RPMI8226 (cell line): ENCODE measurements at regions not wholly inside any gene's neighbourhood (a gene's known extent, or its start where the extent isn't known, plus 50 kb on each side); places are given as distances from the start of the nearest gene placed in this dataset.
"Not testable (repeated sequence)": the region's sequence is repeated elsewhere in the genome, so short reads cannot be mapped to it uniquely, and the experiment has no call there.

Experiments
- DNase-seq: peaks from one replicate; pipeline ENCODE4 v3.0.0-alpha.2; 2015

DNA sequence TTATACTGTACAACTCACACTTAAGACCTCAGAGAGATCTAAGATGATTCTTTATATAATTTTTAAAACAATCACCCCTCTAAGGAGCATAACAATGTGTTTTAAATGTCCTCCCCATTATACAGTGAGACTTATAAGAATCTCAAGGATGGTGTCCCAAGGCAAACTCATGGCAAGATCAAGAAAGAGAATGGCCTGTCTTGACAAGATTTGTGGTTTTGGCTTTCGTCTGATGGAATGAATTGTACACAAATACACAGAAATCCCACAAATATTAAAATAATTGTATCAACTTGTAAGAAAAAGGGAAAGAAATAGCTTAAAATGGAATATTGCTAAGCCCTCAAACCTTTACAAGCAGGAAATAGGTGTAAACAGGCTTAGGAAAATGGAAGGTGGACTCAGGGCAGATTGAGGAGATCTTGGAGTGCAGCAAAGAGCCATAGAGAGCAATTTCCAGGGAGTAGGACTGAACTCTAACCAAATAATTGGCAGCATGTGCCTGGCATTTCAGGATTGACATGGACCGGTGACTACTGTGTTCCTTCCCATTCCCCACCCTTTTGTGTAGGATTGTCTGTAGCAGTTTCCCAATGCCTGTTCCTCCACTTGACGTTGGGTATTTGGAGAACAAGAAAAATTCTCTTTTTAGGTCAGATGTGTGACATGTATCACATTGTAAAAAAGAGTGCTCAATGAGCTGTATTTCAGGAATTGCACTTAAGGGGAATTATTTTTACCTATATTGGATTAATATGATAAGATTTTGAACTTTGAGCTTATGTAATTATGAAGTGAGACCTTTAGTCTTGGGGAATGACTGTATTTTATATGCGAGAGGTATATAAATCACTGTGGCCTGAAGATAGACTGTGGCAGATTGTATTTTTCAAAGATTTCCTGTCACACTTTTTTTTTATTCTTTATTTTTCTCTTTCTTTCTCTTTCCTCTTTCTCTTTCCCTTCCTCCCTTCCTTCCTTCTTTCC, 317.8 kb upstream of the SLITRK3 start:
- DNase-seq, result no peak

DNA sequence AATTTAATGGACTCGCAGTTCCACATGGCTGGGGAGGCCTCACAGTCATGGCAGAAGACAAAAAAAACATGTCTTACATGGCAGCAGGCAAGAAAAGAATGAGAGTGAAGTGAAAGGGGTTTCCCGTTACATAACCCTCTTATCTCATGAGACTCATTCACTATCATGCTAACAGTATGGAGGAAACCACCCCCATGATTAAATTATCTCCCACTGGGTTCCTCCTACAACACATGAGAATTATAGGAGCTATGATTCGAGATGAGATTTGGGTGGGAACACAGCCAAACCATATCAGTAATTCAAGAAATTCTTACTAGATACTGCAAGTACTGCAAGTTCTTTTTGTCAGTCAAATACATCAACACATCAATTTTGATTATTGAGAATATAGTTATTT, 311.4 kb upstream of the SLITRK3 start:
- no peak for DNase-seq

DNA sequence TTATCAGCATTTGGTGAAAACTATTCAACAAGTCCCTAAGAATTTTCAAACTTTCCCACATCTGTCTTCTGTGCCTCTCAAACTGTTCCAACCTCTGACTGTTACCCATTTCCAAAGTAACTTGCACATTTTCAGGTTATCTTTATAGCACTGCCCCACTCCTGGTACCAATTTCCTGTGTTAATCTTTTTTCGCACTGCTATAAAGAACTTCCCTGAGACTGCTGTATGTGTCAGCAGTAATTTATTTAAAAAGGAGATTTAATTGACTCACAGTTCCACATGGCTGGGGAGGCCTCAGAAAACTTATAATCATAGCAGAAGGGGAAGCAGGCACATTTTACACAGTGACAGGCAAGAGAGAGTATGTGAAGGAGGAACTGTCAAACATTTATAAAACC, 310.9 kb upstream of the SLITRK3 start:
- no peak for DNase-seq

DNA sequence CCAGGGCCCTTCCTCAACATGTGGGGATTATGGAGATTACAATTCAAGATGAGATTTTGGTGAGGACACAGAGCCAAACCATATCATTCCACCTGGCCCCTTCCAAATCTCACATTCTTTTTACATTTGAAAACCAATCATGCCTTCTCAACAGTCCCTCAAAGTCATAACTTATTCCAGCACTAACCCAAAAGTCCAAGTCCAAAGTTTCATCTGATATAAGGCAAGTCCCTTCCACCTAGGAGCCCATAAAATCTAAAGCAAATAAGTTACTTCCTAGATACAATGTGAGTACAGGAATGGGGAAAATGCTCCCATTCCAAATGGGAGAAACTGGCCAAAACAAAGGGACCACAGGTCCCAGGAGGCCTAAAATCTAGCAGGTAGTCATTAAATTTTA, 309.5 kb upstream of the SLITRK3 start:
- DNase-seq, result no peak

DNA sequence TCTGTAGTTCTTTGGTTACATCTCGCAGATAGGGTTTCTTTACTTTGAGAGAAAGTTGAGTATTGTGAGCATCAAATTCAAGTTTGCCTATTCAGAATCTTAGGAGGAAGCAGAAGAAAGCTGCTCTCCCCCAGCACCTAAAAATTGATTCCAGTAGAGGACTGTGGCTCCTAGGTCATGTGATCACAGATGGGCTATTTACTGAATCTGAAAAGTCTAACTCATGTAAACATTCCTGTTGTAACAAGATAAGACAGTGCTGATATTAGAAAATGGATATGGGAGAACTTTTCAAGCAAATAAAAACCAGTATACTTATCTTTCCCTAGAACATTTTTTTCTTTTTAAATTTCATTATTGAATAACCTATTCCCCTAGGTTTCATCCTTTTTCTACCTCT, 308.4 kb upstream of the SLITRK3 start:
- DNase-seq, result no peak

DNA sequence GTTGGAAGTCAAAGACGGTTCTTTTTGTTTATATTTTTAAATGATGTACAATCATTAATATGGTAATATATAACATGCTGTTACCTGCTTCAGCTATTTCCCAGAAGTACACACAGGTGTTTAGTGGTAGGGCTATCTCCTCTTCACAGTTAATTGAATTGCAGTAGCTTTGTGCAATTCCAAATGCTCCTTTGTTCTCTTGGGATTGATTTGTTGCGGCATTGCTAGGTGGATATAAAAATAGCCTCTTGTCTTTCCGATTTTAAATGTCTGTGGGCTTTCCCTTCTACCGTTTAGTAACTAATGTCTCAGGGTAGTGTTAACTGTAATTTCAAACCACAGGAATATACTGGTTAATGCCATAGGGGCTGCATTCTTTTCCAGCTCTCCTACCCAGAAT, 307.6 kb upstream of the SLITRK3 start:
- DNase-seq, result no peak

DNA sequence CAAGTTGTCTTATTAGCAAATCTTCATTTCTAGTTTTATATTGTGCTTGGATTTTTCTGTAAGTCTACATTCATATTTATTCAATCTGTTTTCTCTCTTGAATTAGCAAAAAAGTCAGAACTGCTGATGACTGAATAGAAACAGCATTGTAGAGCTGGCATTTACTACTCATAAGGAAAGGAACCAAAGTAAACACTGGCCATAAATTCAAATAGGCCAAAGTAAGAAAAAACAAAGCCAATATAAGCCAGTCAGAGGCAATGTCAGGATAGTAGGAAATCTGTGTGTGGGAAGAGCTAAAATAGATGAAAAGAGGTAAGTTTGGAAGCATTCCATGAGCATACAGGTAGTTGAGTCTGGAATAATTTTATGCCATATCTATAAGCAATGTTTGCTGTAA, 307.2 kb upstream of the SLITRK3 start:
- no peak for DNase-seq

DNA sequence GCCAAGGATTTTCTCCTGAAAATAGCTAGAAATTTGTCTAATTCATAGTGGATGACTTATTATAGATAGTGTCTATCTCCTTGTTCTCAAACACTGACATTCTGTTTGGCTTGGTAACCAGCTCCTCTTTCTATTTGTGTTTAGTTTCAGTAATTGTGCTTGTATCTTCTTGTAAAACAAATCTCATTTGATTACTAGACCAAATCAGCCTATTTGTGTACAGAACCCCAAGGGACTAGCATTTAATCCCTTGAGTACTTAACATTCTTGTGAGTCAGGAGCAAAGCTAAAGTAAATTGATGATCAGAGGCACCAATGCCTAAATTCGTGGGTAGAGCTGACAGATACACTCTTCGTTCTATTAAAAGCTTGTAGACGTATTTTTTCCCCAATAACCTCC, 306.5 kb upstream of the SLITRK3 start:
- no peak for DNase-seq

DNA sequence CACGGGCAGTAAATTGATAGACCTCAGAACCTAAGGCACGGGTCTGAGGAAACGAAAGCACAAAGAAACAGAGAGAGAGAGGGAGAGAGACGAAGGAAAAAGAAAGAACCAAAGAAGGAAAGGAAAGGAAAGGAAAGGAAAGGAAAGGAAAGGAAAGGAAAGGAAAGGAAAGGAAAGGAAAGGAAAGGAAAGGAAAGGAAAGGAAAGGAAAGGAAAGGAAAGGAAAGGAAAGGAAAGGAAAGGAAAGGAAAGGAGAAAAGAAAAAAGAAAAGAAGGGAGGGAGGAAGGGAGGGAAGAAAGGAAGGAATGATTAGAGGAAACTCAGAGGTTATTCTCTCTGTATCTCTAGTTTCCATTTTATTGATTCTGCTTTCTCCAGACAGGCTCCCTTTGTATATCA, 302.6 kb upstream of the SLITRK3 start:
- DNase-seq, result not testable (repeated sequence)

DNA sequence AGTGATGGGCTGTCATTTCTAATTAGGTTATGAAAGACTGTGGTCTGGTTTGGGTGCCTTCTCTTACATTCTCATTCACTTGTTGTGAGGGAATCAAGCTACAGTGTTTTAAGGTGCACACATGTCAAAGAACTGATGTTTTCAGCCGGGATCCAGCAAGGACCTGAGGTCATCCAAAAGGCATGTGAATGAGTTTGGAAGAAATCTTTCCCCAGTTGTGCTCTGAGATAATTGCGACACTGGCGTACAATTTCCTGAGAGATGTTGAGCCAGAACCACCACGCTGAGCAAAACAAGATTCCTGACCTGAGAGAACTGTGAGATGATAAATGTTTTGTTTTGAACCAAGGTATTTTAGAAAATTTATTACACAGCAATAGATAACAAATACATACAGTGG, 295.3 kb upstream of the SLITRK3 start:
- no peak for DNase-seq

DNA sequence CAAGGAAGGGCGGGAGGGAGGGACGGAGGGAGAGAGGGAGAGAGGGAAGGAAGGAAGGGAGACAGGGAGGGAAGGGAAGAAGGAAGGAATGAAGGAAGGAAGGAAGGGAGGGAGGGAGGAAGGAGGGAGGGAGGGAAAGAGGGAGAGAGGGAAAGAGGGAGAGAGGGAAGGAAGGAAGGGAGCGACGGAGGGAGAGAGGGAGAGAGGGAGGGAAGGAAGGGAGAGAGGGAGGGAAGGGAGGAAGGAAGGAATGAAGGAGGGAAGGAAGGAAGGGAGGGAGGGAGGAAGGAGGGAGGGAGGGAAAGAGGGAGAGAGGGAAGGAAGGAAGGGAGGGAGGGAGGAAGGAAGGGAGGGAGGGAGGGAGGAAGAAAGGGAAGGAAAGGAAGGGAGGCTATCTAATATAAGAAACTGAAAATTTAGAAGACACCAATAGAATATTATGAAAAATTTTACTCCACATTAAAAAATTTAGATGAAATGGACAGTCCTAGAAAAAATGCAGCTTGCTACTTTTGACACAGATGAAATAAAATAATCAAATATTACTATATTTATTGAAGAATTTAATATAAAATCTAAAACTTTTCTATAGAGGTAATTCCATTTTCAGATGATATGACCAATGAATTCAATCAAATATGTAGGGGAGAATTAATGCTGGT, 280.3 kb upstream of the SLITRK3 start:
- DNase-seq, result no peak

DNA sequence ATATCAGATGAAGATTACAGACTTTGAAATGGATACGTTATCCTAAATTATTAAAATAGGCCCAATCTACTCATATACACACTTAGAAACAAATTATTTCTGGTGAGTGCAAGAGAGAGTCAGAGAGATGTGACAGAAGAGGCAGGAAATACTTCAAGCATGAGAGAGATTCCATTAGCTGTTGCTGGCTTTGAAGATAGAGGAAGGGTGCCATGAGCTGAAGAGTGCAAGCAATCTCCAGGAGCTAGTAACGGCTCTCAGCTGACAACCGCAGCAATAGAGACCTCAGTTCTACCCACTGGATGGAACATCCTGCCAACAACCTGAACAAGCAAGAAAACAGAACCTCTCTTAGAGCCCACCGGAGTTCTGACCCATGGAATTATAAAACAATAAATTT, 270.7 kb upstream of the SLITRK3 start:
- no peak for DNase-seq

DNA sequence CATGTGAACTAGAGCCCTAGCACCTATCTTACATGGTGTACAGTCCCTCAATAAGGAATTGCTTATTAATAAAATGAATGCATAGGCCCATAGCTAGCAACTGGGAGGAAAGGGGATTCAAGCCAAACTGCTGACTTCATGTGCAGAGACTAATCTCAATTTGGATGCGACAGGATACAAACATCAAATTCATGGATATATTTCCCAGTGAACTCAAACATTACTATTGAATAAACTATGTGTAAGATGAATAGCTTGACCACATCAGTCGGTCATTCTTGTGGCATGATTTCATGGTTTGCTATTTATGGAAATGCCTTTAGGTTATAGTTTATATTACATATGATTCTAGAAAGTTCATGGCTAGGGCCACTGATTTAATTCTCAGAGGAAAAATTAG, 268.6 kb upstream of the SLITRK3 start:
- no peak for DNase-seq

DNA sequence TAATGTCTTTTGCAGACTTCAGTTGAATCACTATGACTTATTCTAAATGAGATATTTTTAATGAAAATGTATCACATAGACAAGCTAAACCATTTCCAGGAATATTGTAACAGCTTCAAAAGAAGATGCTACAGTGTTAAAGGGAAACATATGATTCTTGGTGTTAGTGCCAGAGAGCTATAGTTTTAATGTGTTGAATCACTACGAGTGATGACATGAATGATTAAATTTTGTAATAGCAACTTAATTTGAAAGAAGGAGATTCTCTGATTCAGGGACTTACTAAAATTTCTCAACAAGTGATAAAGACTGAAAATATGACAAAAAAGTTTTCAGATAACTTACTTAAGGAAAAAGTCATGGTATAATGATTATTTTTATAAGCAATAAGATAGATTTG, 267.3 kb upstream of the SLITRK3 start:
- no peak for DNase-seq

DNA sequence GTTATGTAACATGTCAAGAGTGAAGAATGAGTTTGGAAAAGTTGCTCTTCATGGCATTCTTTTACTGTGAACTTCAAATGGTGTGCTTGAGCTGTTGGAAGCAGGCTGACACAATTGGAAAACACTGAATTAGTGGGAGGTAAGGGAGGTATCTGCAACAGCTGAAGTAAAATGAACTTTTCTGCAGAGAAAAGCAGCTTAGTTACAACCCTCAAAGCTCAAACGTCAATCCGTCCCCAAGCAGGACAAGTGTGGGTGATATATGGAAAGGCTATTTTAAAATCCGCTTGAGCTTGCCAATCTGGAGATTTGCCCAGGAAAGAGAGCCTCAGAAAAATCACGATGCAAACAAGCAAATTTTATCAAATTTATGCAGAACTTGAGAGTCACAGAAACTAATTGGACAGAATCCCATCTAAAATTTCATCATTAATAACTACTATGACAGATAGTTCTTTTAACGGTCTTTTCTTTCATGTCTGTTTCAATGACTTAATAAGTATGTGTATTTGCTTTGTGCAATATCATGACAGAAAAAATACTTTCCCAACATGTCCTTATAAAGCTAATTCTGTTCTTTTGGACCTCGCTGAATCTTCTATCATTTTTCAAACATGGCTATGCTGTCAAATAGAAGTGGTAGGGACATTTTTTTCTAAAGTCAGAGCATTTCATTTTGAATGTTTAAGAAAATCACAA, 266.6 kb upstream of the SLITRK3 start:
- DNase-seq, result no peak

DNA sequence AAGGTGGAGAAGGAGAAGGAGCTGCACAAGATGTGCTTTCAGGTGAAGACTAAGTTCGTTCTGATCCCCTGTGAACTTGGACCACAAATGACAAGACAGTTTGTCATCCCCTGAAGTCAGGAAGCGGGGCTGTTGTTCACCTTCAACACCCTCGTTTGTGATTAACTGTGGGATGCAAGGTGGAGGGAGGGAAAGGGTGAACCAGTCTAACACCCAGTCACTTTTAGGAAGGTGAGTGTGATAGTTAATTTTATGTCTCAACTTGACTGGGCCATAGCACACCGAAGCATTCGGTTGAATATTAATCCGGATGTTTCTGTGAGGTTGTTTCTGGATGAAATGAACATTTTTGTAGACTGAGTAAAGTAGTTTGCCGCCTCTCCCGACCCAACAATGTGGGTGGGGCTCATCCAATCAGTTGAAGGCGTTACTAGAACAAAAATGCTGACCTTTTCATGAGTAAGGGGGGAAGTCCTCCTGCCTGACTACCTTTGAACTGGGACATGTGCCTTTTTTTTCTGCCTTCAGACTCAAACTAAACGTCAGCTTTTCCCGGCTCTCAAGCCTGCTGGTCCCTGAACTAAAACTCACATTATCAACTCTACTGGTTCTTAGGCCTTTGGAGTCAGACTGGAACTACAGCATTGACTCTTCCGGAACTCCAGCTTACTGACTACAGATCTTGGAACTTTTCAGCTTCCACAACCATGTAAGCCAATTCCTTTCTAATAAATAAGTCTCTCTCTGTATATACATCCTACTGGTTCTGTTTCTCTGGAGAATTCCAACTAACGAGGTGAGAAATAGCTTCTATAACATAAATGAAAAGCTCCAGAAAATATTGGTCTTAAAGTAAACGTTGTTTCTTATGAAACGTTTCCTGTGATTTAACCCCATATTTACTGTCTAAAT, 264.0 kb upstream of the SLITRK3 start:
- DNase-seq, result peak; percentile 33

DNA sequence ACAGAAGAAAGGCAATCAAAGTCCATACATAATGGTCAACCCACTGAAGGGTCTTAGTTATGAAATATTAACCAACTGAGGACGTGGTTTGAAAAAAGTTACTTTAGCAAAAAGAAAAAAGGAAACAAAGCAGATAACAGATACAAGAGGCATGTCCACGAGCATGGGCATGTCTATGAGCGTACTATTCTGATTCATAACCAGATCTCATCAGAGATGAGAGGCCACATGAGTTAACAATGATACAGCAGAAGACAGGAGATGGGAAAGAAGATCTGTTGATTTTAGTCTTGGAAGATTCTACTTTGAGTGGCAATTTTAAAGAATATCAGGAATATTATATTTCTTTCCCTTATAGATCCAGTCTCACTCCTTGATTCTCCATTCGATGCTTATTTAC, 262.9 kb upstream of the SLITRK3 start:
- no peak for DNase-seq

DNA sequence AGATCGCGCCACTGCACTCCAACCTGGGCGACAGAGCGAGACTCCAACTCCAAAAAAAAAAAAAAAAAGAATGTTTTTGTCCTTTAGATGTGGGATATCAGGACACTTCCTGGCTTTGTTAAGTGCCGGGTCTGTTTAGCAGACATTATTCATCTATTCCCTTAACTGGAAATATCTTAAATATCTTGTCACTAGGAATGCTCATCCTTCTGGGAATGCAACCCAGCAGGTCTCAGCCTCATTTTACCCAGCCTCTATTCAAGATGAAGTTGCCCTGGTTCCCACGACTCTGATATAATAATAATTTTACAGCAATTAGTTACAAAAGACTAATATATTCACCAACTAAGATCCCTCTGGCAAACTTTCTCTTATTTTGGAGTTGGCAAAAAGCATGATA, 260.9 kb upstream of the SLITRK3 start:
- no peak for DNase-seq

DNA sequence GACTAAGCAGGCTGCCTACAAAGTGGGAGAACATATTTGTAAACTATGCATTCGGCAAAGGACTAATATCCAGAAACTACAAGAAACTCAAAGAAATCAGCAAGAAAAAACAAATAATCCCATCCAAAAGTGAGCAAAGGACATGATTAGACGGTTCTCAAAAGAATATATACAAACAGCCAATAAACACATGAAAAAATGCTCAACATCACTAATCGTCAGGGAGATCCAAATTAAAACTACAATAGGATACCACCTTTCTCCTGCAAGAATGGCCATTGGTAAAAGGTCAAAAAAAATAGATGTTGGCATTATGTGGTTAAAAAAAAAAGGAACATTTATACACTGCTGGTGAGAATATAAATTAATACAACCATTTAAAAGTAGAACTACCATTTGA, 259.6 kb upstream of the SLITRK3 start:
- DNase-seq, result no peak

DNA sequence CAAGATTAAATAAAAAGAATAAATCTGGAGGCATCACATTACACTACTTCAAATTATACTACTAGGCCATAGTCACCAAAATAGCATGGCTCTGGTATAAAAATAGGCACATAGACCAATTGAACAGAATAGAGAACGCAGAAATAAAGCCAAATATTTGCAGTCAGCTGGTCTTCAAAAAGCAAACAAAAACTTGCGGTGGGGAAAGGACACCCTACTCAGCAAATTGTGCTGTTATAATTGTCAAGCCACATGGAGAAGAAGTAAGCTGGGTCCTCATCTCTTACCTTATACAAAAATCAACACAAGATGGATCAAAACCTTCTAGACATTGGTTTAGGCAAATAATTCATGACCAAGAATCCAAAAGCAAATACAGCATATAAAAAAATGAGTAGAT, 259.2 kb upstream of the SLITRK3 start:
- DNase-seq, result peak; percentile 61

DNA sequence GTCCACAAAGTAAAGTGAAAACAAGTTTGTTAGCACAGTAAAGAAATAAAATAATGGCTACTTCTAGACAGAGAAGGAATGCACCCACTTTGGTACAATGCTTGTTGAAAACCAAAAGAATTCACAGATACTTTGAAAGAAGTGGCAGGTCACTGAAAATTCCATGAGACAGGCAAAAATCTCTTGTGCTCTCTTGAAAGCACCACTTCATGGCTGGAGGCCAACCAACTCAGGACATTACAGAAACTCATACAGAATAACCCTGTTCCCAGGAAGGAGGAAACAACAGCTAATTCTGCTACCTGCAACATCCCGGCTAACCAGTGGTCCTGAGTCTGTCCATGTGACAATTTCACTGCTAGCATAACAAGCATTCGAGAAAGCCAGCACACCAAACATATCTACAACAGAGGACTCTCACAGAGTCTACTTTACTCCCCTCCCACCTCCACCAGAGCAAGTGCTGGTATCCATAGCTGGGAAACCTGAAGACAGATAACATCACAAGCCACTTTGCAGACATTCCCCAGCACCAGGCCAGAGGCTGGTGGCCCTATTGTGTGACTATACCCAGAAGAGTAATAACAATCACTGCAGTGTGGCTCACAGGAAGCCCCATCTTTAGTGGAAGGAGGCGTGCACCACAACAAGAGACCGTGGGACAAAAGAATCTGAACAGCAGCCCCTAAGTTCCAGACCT, 255.3 kb upstream of the SLITRK3 start:
- DNase-seq, result peak; percentile 51

DNA sequence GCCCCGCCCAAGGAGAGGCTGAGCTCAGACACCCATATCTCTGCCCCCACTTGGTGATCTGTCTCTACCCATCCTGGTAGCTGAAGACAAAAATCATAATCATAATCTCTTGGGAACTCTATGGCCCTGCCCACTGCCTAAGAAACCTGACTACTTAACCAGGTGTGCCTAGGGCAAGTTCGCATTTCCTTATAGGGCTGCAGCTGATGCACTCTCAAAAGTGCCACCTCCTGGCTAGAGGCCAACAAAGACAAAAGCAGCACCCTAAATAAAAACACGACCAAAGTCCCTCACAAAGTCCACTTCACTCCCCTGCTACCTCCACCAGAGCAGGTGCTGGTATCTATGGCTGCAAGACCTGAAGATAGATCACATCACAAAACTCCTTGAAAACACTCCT, 250.4 kb upstream of the SLITRK3 start:
- DNase-seq, result peak; percentile 49
